NCI-H2081 treated with DMSO at 0.1 percent for 48 hours (cell line): ENCODE measurements at regions not wholly inside any gene's neighbourhood (a gene's known extent, or its start where the extent isn't known, plus 50 kb on each side); places are given as distances from the start of the nearest gene placed in this dataset.
"Not testable (repeated sequence)": the region's sequence is repeated elsewhere in the genome, so short reads cannot be mapped to it uniquely, and the experiment has no call there.

ENCODE experiments used
- DNase-seq: peaks from one replicate; lab custom pipeline; 2025; lab: John Stamatoyannopoulos, UW

- DNase-seq: no peak
Measured at GRCh38 chr5:98500811-98501210, 272.7 kb upstream of the RGMB start.

GRCh38 chr5:98503616-98504015 lies 269.8 kb upstream of the RGMB start:
- no peak for DNase-seq

GRCh38 chr5:98504505-98504904 lies 269.0 kb upstream of the RGMB start:
- no peak for DNase-seq

- DNase-seq: no peak
Measured at GRCh38 chr5:98510143-98510985, 263.1 kb upstream of the RGMB start.

- no peak for DNase-seq
Measured at GRCh38 chr5:98513380-98513779, 260.1 kb upstream of the RGMB start.

- DNase-seq: no peak
Measured at GRCh38 chr5:98514215-98514614, 259.2 kb upstream of the RGMB start.

DNA sequence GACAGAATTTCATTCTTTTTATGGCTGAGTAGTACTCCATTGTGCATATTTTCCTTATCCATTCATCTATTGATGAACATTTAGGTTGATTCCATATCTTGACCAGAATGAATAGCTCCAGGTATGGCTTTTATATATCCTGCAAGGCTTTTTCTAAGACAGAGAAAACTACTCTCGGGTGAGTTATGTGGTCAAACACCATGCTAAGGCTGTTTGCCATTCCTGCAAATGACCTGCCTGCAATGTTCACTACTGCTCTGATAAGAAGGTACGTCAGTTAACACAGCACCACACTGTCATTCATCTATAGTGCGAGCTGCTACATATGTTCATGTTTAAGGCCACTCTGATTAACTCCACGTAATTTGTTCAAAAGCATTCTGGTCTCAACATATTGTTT lies 256.8 kb upstream of the RGMB start:
- DNase-seq: no peak

GRCh38 chr5:98517560-98518366 lies 255.7 kb upstream of the RGMB start:
- no peak for DNase-seq

DNA sequence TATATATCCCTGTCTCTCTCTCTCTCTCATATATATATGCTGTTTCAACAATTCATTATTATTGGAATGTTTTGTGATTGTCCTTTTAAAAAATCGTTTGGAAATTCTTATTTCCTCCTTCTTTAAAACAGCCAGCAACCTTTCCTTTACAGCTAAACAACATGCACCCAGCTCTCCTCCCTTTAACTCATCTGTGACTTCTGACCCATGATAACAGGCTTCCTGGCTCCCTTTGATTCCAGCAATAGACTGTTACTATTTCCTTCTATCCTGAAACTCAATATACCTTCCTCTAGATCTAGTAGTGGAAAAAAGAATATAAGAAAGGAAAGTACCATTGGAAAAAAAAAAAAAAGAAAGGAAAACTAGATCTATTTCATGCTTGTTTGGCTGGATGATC lies 254.7 kb upstream of the RGMB start:
- no peak for DNase-seq

DNA sequence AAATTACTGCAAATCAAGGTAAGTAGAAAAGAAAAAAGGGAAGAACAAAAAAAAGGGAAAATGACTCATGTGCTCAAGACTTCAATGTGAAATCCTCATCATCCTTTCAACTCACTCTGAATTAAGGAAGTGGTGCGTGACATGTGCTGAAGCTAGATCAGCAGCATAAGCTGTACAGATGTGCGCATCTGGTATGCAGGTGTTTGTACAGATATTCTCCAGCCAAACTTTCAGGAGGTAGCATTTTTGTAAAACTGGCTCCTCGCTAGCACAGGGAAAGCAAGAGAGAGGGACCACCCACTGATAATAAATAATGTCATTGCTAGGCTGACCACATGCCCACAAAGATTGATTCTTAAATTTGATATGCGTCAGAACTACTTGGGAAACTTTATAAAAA lies 253.9 kb upstream of the RGMB start:
- no peak for DNase-seq

DNA sequence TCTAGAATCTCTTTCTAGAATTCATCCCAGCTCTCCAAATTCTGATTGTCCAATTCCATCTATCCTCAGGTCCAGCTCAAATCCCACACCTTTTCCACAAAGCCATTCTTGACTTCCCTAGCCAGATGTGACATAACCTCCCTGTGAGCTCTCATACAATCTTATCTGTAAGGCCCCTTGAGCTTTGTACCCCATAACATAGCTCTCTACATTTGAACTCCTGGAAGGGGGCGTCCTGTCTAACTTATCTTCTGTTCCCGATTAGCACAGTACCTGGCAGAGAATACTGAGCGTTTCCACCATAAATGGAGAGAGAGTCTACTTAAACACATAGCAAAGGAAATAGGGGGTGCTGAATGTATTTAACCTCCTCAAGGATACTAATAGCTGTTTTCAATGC lies 251.6 kb upstream of the RGMB start:
- no peak for DNase-seq

GRCh38 chr5:98524773-98525172 lies 248.7 kb upstream of the RGMB start:
- no peak for DNase-seq

DNA sequence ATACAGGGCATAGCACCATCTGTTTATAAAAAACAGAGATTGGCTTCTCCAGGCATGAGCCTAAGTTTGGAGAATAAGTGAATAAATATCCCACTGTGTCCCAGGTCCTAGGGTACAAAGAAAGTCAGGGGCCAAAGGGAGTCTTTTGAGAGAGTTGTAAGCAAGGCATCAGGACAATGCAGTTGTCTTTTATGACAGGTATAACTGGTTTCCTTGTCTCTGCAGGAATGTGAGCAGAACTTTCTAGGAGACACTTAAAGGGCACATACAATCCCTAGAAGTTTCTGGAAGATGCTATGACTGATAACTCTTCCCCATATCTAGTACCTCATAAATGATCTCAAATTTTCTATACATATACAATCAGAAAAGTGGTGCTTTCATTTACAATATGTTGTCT lies 245.6 kb upstream of the RGMB start:
- DNase-seq: no peak

DNA sequence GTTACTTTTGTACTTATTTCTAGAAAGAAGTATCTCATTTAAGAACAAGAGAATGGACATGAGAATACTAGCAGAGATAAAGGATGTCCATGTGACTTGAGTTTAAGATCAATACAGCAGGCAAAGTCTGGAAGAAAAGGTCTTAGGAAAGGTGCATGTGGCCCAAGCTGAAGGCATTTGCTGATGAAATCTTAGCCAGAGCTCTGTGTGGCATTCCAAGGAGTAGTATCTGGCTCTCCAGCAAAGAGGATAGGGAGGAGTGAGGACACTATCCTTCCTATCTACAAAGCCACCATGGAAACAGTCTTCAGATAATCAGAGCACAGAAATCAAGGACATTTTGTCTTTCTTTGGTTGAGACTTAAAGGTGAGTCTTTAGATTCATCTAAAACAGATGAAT lies 244.1 kb upstream of the RGMB start:
- no peak for DNase-seq

- DNase-seq: no peak
Measured at GRCh38 chr5:98530224-98530623, 243.2 kb upstream of the RGMB start.

- DNase-seq: peak; percentile 42
Measured at GRCh38 chr5:98535901-98536300, 237.6 kb upstream of the RGMB start.

GRCh38 chr5:98540056-98540455 lies 233.4 kb upstream of the RGMB start:
- no peak for DNase-seq

DNA sequence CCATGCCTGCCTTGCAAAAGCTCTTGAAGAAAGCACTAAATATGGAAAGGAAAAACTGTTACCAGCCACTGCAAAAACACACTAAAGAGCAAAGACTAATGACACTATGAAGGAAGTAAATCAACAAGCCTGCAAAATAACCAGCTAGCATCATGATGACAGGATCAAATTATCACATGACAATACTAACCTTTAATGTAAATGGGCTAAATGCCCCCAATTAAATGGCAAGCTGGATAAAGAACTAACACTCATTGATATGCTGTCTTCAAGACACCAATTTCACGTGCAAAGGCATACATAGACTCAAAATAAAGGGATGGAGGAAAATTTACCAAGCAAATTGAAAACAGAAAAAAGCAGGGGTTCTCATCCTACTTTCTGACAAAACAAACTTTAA lies 231.8 kb upstream of the RGMB start:
- DNase-seq: no peak

GRCh38 chr5:98543490-98543889 lies 230.0 kb upstream of the RGMB start:
- no peak for DNase-seq

GRCh38 chr5:98546924-98547323 lies 226.5 kb upstream of the RGMB start:
- not testable (repeated sequence) for DNase-seq

GRCh38 chr5:98556712-98557111 lies 216.8 kb upstream of the RGMB start:
- DNase-seq: no peak

DNA sequence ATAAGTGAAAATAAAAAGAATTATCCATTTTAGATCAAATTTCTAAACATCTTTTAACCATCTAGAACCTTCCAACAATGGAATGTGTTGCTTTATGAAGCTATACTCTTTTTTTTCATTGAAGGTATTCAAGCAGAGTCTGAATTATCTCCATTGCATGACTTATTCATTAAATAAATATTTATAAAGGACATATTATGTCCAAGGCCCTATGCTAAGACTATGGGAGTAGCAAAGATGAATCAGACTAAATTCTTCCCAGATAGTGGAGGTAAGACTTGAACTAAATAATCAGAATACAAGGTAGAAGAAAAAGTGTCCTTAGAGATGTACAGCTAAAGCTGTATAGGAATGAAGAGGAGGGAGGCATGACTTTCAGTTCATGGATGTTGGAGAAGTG lies 215.5 kb upstream of the RGMB start:
- DNase-seq: no peak

DNA sequence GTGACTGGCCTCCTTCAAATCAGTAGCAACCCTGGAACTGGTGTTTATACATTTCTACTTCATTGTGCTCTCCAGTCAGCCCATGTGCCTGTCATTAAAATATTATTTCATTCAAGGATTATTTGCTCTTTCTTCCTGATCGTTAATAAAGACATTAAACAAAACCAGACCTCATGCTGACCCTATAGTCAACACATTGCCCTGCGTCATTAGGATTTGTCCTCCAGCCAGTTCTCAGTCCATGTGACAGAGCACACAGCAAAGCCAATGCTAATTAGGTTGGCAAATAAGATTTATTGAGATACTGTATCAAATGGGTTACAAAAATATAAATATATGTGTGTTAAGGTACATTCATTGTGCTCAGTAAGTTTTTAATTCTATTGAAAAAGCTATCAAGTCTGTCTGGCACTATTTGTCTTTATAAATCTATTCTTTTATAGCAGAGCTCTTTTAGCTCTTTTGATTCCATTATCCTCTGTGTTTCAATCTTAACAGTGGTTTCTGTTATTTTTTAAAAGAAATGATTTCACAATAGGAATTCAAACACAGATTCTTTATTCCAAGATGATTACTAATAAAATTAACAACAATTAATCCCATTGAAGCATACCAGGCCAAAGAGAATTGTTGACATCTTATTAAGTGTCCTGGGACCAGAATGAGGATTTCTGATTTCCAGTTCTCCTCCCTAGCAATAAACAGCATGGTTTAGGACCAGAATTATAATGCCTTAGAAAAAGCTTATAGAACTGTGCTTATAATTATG lies 209.4 kb upstream of the RGMB start:
- DNase-seq: no peak
